Mammary epithelial cell (primary cell): ENCODE measurements at regions not wholly inside any gene's neighbourhood (a gene's known extent, or its start where the extent isn't known, plus 50 kb on each side); places are given as distances from the start of the nearest gene placed in this dataset.

Experiments used
- EZH2 ChIP-seq: IDR thresholded peaks from 2 replicates; pipeline ENCODE4 v1.6.1; 2012; ENCODE audit warnings: low read length, inconsistent platforms, borderline replicate concordance
- TF ChIP-seq, protein P1 (sequence below), 2 donors: IDR thresholded peaks in 1 of 2; conservative IDR thresholded peaks in 1 of 2; 2 replicates each; pipeline ENCODE4 v1.5.1; 2011 to 2012; ENCODE audit warnings: inconsistent platforms in 2 of 2, low read length in 2 of 2, mild to moderate bottlenecking in 2 of 2, control low read depth in 1 of 2, low read depth in 1 of 2; ENCODE audit not compliant: insufficient read depth in 1 of 2; ENCODE audit errors: extremely low read depth in 1 of 2

DNA sequence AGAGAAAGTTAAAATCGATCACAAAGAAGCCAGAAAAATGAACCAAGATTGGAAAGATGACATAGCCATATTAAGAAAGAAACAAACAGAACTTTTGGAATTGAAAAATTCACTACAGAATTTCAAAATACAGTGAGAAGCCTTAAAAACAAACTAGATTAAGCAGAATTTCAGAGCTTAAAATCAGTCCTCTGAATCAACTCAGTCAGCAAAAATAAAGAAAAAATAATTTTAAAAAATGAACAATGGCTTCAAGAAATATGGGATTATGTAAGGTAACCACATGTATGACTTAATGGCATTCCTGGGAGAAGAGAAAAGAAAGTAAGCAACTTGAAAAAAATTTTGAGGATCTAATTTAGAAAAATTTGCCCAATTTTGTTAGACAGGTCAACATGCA lies 696.2 kb downstream of the TSN start:
- no peak for TF ChIP-seq EZH2
- TF ChIP-seq, protein P1, sequence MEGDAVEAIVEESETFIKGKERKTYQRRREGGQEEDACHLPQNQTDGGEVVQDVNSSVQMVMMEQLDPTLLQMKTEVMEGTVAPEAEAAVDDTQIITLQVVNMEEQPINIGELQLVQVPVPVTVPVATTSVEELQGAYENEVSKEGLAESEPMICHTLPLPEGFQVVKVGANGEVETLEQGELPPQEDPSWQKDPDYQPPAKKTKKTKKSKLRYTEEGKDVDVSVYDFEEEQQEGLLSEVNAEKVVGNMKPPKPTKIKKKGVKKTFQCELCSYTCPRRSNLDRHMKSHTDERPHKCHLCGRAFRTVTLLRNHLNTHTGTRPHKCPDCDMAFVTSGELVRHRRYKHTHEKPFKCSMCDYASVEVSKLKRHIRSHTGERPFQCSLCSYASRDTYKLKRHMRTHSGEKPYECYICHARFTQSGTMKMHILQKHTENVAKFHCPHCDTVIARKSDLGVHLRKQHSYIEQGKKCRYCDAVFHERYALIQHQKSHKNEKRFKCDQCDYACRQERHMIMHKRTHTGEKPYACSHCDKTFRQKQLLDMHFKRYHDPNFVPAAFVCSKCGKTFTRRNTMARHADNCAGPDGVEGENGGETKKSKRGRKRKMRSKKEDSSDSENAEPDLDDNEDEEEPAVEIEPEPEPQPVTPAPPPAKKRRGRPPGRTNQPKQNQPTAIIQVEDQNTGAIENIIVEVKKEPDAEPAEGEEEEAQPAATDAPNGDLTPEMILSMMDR (conservative IDR thresholded peaks at IDR 0.05 in 1 of 2, IDR thresholded peaks at IDR 0.05 in 1 of 2; ENCODE audit: extremely low read depth in 1 of 2, insufficient read depth in 1 of 2, low read depth in 1 of 2, low read length in 2 of 2) = no peak
